PC-9 (cell line): ENCODE measurements at regions not wholly inside any gene's neighbourhood (a gene's known extent, or its start where the extent isn't known, plus 50 kb on each side); places are given as distances from the start of the nearest gene placed in this dataset.

Experiments
- BruUV-seq: library from RNA; stranded (reverse); fragments of 400-500 nt; replicated peaks from 2 replicates; lab custom pipeline; 2021; lab: Mats Ljungman, UMichigan
- CTCF ChIA-PET: fragments of 300-600 bp; sonication (Branson Sonifier 250); formaldehyde crosslinking; loops from one replicate; lab custom pipeline; 2022; ENCODE audit warnings: antibody characterized with exemption; lab: Charles Lee
- POLR2A ChIA-PET: fragments of 300-600 bp; sonication (Branson Sonifier 250); formaldehyde crosslinking; loops from one replicate; lab custom pipeline; 2022; ENCODE audit warnings: antibody characterized with exemption; ENCODE audit not compliant: unreplicated experiment; lab: Charles Lee
- DNase-seq, 2 experiments: peaks; one replicate each; pipeline versions ENCODE4 v3.0.0 to v3.0.0-alpha.2; 2015 to 2022; ENCODE audit warnings: mixed read lengths in 1 of 2
- H2AFZ ChIP-seq: fragments of 200-600 bp; sonication (generic); 2 replicates; pipeline ENCODE4 v1.8.1; 2017; ENCODE audit warnings: antibody characterized with exemption
- H3F3A ChIP-seq: fragments of 200-600 bp; sonication (generic); 2 replicates; pipeline ENCODE4 v1.8.1; 2017; ENCODE audit warnings: antibody characterized with exemption, mild to moderate bottlenecking, low read depth; ENCODE audit not compliant: insufficient read depth
- H3K27ac ChIP-seq: fragments of 200-600 bp; sonication (generic); 2 replicates; pipeline ENCODE4 v1.6.1; 2016; ENCODE audit warnings: mixed run types
- H3K27me3 ChIP-seq: fragments of 200-600 bp; sonication (generic); 2 replicates; pipeline ENCODE4 v1.6.1; 2016; ENCODE audit warnings: low read depth, mixed run types; ENCODE audit not compliant: insufficient read depth
- H3K36me3 ChIP-seq: fragments of 200-600 bp; sonication (generic); 2 replicates; pipeline ENCODE4 v1.6.1; 2016; ENCODE audit warnings: low read depth, mixed run types
- H3K4me1 ChIP-seq: fragments of 200-600 bp; sonication (generic); replicated peaks from 2 replicates; pipeline ENCODE4 v1.6.1; 2016; ENCODE audit warnings: mixed run types; ENCODE audit not compliant: insufficient read depth
- H3K4me2 ChIP-seq: fragments of 200-600 bp; sonication (generic); 2 replicates; pipeline ENCODE4 v1.6.1; 2017; ENCODE audit warnings: mixed run types
- H3K4me3 ChIP-seq: fragments of 200-600 bp; sonication (generic); 2 replicates; pipeline ENCODE4 v1.6.1; 2016; ENCODE audit warnings: mixed run types
- H3K79me2 ChIP-seq: fragments of 200-600 bp; sonication (generic); 2 replicates; pipeline ENCODE4 v1.6.1; 2017; ENCODE audit warnings: low read depth, mixed run types
- H3K9me2 ChIP-seq: fragments of 200-600 bp; sonication (generic); 2 replicates; pipeline ENCODE4 v1.8.1; 2017; ENCODE audit warnings: mild to moderate bottlenecking; ENCODE audit not compliant: insufficient read depth
- H3K9me3 ChIP-seq: fragments of 200-600 bp; sonication (generic); 2 replicates; pipeline ENCODE4 v1.8.1; 2016; ENCODE audit warnings: low read depth; ENCODE audit not compliant: insufficient read depth
- H4K20me1 ChIP-seq: fragments of 200-600 bp; sonication (generic); 2 replicates; pipeline ENCODE4 v1.8.1; 2017; ENCODE audit not compliant: insufficient read depth
- EZH2 ChIP-seq: fragments of 200-600 bp; sonication (generic); IDR thresholded peaks from 2 replicates; pipeline ENCODE4 v1.8.0; 2017; ENCODE audit warnings: antibody characterized with exemption, low read depth
- intact Hi-C: fragments of 100-400 bp; cut with micrococcal nuclease; formaldehyde crosslinking; loops from one replicate; pipeline ENCODE4 v1.10.0; 2022; ENCODE audit not compliant: unreplicated experiment
- TF ChIP-seq, protein P1 (sequence below): fragments of 200-600 bp; sonication (generic); conservative IDR thresholded peaks from 2 replicates; pipeline ENCODE4 v1.6.1; 2017; ENCODE audit warnings: mixed run types, antibody characterized with exemption, mild to moderate bottlenecking, moderate library complexity

GRCh38 chrX:4971646-4972045, 1257.0 kb downstream of the NLGN4X start:
- Histone ChIP-seq H4K20me1 (no peaks in the 10 kb centered on the region), H3K27ac (no peak overlapping the region), H3K79me2 (no peaks in the 10 kb centered on the region), H3K4me1 (no peaks in the 10 kb centered on the region), H3K4me3 (no peak overlapping the region), H3K9me2 (no peaks in the 10 kb centered on the region), H3K27me3 (no peaks in the 10 kb centered on the region), H2AFZ (no peak overlapping the region), H3K36me3 (no peaks in the 10 kb centered on the region), H3F3A (no peaks in the 10 kb centered on the region), H3K4me2 (no peak overlapping the region), H3K9me3 (no peaks in the 10 kb centered on the region)
- BruUV-seq: no TSS peak
- no peak for DNase-seq
- ChIA-PET POLR2A (no interaction called here), CTCF (no interaction called here)
- intact Hi-C loops: no loop called here
- TF ChIP-seq EZH2: no peak

GRCh38 chrX:4964112-4964511, 1250.7 kb upstream of the PRKX start:
- Histone ChIP-seq H3K36me3 (no peaks in the 10 kb centered on the region), H3K4me2 (no peak overlapping the region), H3K9me2 (no peaks in the 10 kb centered on the region; the same call in 1 of the 2 replicates), H2AFZ (no peak overlapping the region), H3K27me3 (no peaks in the 10 kb centered on the region), H3F3A (no peaks in the 10 kb centered on the region), H3K79me2 (no peaks in the 10 kb centered on the region), H3K4me1 (no peaks in the 10 kb centered on the region), H3K9me3 (no peaks in the 10 kb centered on the region; the same call in 1 of the 2 replicates), H3K27ac (no peak overlapping the region), H4K20me1 (no peaks in the 10 kb centered on the region), H3K4me3 (no peak overlapping the region)
- TF ChIP-seq, protein P1, sequence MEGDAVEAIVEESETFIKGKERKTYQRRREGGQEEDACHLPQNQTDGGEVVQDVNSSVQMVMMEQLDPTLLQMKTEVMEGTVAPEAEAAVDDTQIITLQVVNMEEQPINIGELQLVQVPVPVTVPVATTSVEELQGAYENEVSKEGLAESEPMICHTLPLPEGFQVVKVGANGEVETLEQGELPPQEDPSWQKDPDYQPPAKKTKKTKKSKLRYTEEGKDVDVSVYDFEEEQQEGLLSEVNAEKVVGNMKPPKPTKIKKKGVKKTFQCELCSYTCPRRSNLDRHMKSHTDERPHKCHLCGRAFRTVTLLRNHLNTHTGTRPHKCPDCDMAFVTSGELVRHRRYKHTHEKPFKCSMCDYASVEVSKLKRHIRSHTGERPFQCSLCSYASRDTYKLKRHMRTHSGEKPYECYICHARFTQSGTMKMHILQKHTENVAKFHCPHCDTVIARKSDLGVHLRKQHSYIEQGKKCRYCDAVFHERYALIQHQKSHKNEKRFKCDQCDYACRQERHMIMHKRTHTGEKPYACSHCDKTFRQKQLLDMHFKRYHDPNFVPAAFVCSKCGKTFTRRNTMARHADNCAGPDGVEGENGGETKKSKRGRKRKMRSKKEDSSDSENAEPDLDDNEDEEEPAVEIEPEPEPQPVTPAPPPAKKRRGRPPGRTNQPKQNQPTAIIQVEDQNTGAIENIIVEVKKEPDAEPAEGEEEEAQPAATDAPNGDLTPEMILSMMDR: no peak
- TF ChIP-seq EZH2: no peak
- DNase-seq: no peak
- no TSS peak for BruUV-seq
- ChIA-PET POLR2A (no interaction called here), CTCF (no interaction called here)
- intact Hi-C loops: no loop called here

DNA sequence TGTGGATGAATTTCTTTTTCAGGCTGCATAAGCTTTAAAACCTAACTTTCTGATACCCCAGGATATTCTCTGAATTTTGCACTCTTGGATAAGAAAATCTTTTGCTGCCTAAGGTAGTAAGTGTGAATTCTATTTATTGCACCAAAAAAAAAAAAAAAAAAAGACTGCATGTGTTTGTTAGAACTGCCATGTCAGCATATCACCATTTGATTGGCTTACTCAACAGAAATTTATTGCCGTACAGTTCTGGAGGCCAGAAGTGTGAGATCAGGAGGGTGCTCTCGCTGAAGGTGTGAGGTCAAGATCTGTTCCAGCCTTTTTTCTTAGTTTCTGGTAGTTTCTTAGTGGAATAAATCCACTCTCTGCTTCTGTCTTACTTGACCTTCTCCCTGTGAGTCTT, 1250.0 kb upstream of the PRKX start:
- DNase-seq: no peak
- no peaks in the 10 kb centered on the region for H3K4me1 ChIP-seq
- no peaks in the 10 kb centered on the region for H3K79me2 ChIP-seq
- no peak overlapping the region for H3K4me3 ChIP-seq
- CTCF ChIA-PET: no interaction called here
- no peak for TF ChIP-seq EZH2
- TF ChIP-seq, protein P1: no peak
- H3K4me2 ChIP-seq: no peak overlapping the region
- H2AFZ ChIP-seq: no peak overlapping the region
- POLR2A ChIA-PET: no interaction called here
- H3K36me3 ChIP-seq: no peaks in the 10 kb centered on the region
- H3K9me2 ChIP-seq: no peaks in the 10 kb centered on the region; the same call in 1 of the 2 replicates
- H3K27ac ChIP-seq: no peak overlapping the region
- no TSS peak for BruUV-seq
- H3K9me3 ChIP-seq: no peaks in the 10 kb centered on the region; the same call in 1 of the 2 replicates
- no peaks in the 10 kb centered on the region for H3K27me3 ChIP-seq
- H4K20me1 ChIP-seq: no peaks in the 10 kb centered on the region
- intact Hi-C loops: no loop called here
- H3F3A ChIP-seq: no peaks in the 10 kb centered on the region

DNA sequence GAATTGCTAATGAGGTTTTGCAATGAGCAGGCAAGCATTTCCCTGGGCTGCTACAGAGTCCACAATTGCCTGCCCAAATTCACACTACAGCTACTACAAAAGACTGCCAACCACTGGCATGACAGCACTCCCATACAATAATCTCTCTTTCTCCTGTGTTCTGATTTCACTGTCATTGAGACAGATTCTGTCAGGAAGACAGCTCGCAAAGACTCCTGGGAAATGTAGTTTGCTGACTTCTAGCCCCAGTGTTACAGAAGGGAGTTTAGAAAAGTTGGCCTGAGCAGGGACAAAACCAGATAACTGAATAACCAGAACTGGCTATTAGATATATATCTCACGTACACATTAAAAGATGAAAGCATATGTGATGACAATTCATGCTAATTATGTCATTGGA, 1231.3 kb upstream of the PRKX start:
- ChIA-PET POLR2A (no interaction called here), CTCF (no interaction called here)
- Histone ChIP-seq H3K36me3 (no peaks in the 10 kb centered on the region), H4K20me1 (no peaks in the 10 kb centered on the region), H3F3A (no peaks in the 10 kb centered on the region), H3K9me3 (no peaks in the 10 kb centered on the region), H3K27me3 (no peaks in the 10 kb centered on the region), H3K4me1 (no peaks in the 10 kb centered on the region), H2AFZ (no peak overlapping the region), H3K9me2 (no peaks in the 10 kb centered on the region), H3K27ac (no peak overlapping the region), H3K4me2 (no peak overlapping the region), H3K4me3 (no peak overlapping the region), H3K79me2 (no peaks in the 10 kb centered on the region)
- DNase-seq: no peak
- BruUV-seq: no TSS peak
- TF ChIP-seq, protein P1: no peak
- no peak for TF ChIP-seq EZH2
- intact Hi-C loops: no loop called here
